ENCODE measurements at regions not wholly inside any gene's neighbourhood (a gene's known extent, or its start where the extent isn't known, plus 50 kb on each side); places are given as distances from the start of the nearest gene placed in this dataset.

DNA sequence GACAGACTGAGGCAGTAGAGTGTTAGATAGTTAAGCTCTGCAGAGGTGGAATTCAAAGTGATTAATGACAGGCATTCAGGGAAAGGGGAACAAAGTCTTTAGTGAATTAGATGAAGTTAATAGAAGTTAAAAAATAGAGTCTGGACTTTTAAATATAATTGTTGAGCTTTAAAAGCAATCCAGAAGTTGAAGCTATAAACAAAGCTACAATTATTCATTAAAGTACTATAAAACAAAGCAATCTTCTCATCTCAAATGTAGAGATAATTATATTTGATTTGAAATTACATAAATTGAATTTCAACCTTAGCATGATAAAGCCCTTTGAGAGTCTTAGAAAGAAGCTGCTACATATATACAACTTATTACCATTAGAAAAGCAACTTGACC lies 710.6 kb downstream of the MRPL39 start:
- no peak overlapping the region for H3K27ac ChIP-seq (ENCODE audit: low read depth, low read length)
- H3K4me1 ChIP-seq (ENCODE audit: control insufficient read depth, insufficient read depth, low read length): no peaks in the 10 kb centered on the region
- no peaks in the 10 kb centered on the region for H3K9me3 ChIP-seq (ENCODE audit: control insufficient read depth, insufficient read depth, low read depth, low read length)
- no peaks in the 10 kb centered on the region for H3K27me3 ChIP-seq (ENCODE audit: control insufficient read depth, insufficient read depth, low read length)
- H3K36me3 ChIP-seq (ENCODE audit: control insufficient read depth, insufficient read depth, low read length): no peaks in the 10 kb centered on the region
- no peak overlapping the region for H3K4me3 ChIP-seq (ENCODE audit: low read depth, low read length)
- no peak overlapping the region for H3K9ac ChIP-seq (ENCODE audit: low read length)

- Histone ChIP-seq H3K36me3 (ENCODE audit: control insufficient read depth, insufficient read depth, low read length) (no peaks in the 10 kb centered on the region), H3K27ac (ENCODE audit: low read depth, low read length) (no peak overlapping the region), H3K4me3 (ENCODE audit: low read depth, low read length) (no peak overlapping the region), H3K27me3 (ENCODE audit: control insufficient read depth, insufficient read depth, low read length) (no peaks in the 10 kb centered on the region), H3K4me1 (ENCODE audit: control insufficient read depth, insufficient read depth, low read length) (no peaks in the 10 kb centered on the region), H3K9me3 (ENCODE audit: control insufficient read depth, insufficient read depth, low read depth, low read length) (no peaks in the 10 kb centered on the region), H3K9ac (ENCODE audit: low read length) (no peak overlapping the region)
Observed at GRCh38 chr21:24895885-24896734, 711.2 kb downstream of the MRPL39 start.

- no peak overlapping the region for H3K27ac ChIP-seq (ENCODE audit: low read depth, low read length)
- H3K4me3 ChIP-seq (ENCODE audit: low read depth, low read length): no peak overlapping the region
- no peaks in the 10 kb centered on the region for H3K36me3 ChIP-seq (ENCODE audit: control insufficient read depth, insufficient read depth, low read length)
Observed at GRCh38 chr21:24894324-24894723, 713.0 kb downstream of the MRPL39 start.

GRCh38 chr21:24890021-24890420 lies 717.3 kb downstream of the MRPL39 start:
- no peak overlapping the region for H3K9ac ChIP-seq (ENCODE audit: low read length)
- no peaks in the 10 kb centered on the region for H3K27me3 ChIP-seq (ENCODE audit: control insufficient read depth, insufficient read depth, low read length)
- no peaks in the 10 kb centered on the region; the same call in 1 of the 2 replicates for H3K9me3 ChIP-seq (ENCODE audit: control insufficient read depth, insufficient read depth, low read depth, low read length)
- H3K4me1 ChIP-seq (ENCODE audit: control insufficient read depth, insufficient read depth, low read length): no peaks in the 10 kb centered on the region
- no peak overlapping the region for H3K4me3 ChIP-seq (ENCODE audit: low read depth, low read length)
- no peak overlapping the region for H3K27ac ChIP-seq (ENCODE audit: low read depth, low read length)
- H3K36me3 ChIP-seq (ENCODE audit: control insufficient read depth, insufficient read depth, low read length): no peaks in the 10 kb centered on the region

More at GRCh38 chr21:24894324-24894723, 713.0 kb downstream of the MRPL39 start:
- H3K9me3 ChIP-seq (ENCODE audit: control insufficient read depth, insufficient read depth, low read depth, low read length): no peaks in the 10 kb centered on the region
- H3K27me3 ChIP-seq (ENCODE audit: control insufficient read depth, insufficient read depth, low read length): no peaks in the 10 kb centered on the region
- no peak overlapping the region for H3K9ac ChIP-seq (ENCODE audit: low read length)
- no peaks in the 10 kb centered on the region for H3K4me1 ChIP-seq (ENCODE audit: control insufficient read depth, insufficient read depth, low read length)

DNA sequence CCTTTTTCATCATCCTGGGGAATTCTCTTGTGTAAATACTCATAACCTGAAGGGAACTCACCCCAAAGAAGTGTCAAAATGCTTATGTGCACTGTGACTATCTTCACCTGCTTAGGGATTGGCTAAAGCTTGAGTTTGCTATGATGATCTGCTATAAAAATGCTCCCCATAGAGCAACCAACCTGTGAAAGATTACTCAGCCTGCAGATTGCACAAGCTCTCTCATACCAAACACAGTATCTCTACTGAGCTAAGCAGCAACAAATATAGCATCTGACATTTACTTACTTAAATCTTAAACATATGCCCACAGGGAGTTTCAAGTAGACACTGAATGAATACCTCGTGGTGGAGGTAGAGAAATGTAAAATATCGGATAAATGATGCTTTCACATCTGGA lies 725.8 kb downstream of the MRPL39 start:
- H3K9me3 ChIP-seq (ENCODE audit: control insufficient read depth, insufficient read depth, low read depth, low read length): no peaks in the 10 kb centered on the region; the same call in 1 of the 2 replicates
- no peak overlapping the region for H3K9ac ChIP-seq (ENCODE audit: low read length)
- H3K4me3 ChIP-seq (ENCODE audit: low read depth, low read length): no peak overlapping the region
- no peaks in the 10 kb centered on the region for H3K4me1 ChIP-seq (ENCODE audit: control insufficient read depth, insufficient read depth, low read length)
- no peaks in the 10 kb centered on the region for H3K27me3 ChIP-seq (ENCODE audit: control insufficient read depth, insufficient read depth, low read length)
- no peak overlapping the region for H3K27ac ChIP-seq (ENCODE audit: low read depth, low read length)
- H3K36me3 ChIP-seq (ENCODE audit: control insufficient read depth, insufficient read depth, low read length): no peaks in the 10 kb centered on the region

GRCh38 chr21:24870633-24871032 lies 736.6 kb downstream of the MRPL39 start:
- no peaks in the 10 kb centered on the region for H3K9me3 ChIP-seq (ENCODE audit: control insufficient read depth, insufficient read depth, low read depth, low read length)
- no peak overlapping the region for H3K9ac ChIP-seq (ENCODE audit: low read length)
- H3K27me3 ChIP-seq (ENCODE audit: control insufficient read depth, insufficient read depth, low read length): no peaks in the 10 kb centered on the region
- H3K4me1 ChIP-seq (ENCODE audit: control insufficient read depth, insufficient read depth, low read length): no peaks in the 10 kb centered on the region
- H3K36me3 ChIP-seq (ENCODE audit: control insufficient read depth, insufficient read depth, low read length): no peaks in the 10 kb centered on the region
- no peak overlapping the region for H3K4me3 ChIP-seq (ENCODE audit: low read depth, low read length)
- no peak overlapping the region for H3K27ac ChIP-seq (ENCODE audit: low read depth, low read length)

DNA sequence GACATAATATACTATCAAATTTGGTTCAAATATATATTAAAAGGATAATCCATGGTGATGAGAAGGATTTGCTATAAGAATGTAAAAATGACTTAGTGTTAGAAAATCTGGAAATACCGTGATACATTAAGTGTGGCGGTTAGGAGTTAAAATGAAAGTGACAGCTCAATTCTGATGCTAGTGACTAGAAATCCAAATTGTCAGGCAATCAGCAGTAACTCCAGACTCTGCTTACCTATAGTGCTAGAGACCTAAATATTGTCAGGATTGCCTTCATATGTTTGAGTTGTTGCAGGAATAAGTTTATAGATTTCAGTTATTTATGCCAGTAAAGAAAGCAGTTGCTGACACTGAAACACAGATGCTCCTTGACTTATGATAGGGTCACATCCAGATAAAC lies 737.4 kb downstream of the MRPL39 start:
- no peaks in the 10 kb centered on the region for H3K9me3 ChIP-seq (ENCODE audit: control insufficient read depth, insufficient read depth, low read depth, low read length)
- no peaks in the 10 kb centered on the region for H3K4me1 ChIP-seq (ENCODE audit: control insufficient read depth, insufficient read depth, low read length)
- H3K27ac ChIP-seq (ENCODE audit: low read depth, low read length): no peak overlapping the region
- H3K36me3 ChIP-seq (ENCODE audit: control insufficient read depth, insufficient read depth, low read length): no peaks in the 10 kb centered on the region
- no peak overlapping the region for H3K4me3 ChIP-seq (ENCODE audit: low read depth, low read length)
- no peak overlapping the region for H3K9ac ChIP-seq (ENCODE audit: low read length)
- H3K27me3 ChIP-seq (ENCODE audit: control insufficient read depth, insufficient read depth, low read length): no peaks in the 10 kb centered on the region

- Histone ChIP-seq H3K36me3 (ENCODE audit: control insufficient read depth, insufficient read depth, low read length) (no peaks in the 10 kb centered on the region), H3K9me3 (ENCODE audit: control insufficient read depth, insufficient read depth, low read depth, low read length) (no peaks in the 10 kb centered on the region), H3K27me3 (ENCODE audit: control insufficient read depth, insufficient read depth, low read length) (no peaks in the 10 kb centered on the region), H3K9ac (ENCODE audit: low read length) (no peak overlapping the region), H3K4me3 (ENCODE audit: low read depth, low read length) (no peak overlapping the region), H3K4me1 (ENCODE audit: control insufficient read depth, insufficient read depth, low read length) (no peaks in the 10 kb centered on the region), H3K27ac (ENCODE audit: low read depth, low read length) (no peak overlapping the region)
Observed at GRCh38 chr21:24868117-24868516, 739.2 kb downstream of the MRPL39 start.

GRCh38 chr21:24861471-24861870 lies 745.8 kb downstream of the MRPL39 start:
- H3K9me3 ChIP-seq (ENCODE audit: control insufficient read depth, insufficient read depth, low read depth, low read length): no peaks in the 10 kb centered on the region
- H3K36me3 ChIP-seq (ENCODE audit: control insufficient read depth, insufficient read depth, low read length): no peaks in the 10 kb centered on the region
- no peaks in the 10 kb centered on the region for H3K4me1 ChIP-seq (ENCODE audit: control insufficient read depth, insufficient read depth, low read length)
- no peak overlapping the region for H3K27ac ChIP-seq (ENCODE audit: low read depth, low read length)
- H3K9ac ChIP-seq (ENCODE audit: low read length): no peak overlapping the region
- no peak overlapping the region for H3K4me3 ChIP-seq (ENCODE audit: low read depth, low read length)
- H3K27me3 ChIP-seq (ENCODE audit: control insufficient read depth, insufficient read depth, low read length): no peaks in the 10 kb centered on the region

DNA sequence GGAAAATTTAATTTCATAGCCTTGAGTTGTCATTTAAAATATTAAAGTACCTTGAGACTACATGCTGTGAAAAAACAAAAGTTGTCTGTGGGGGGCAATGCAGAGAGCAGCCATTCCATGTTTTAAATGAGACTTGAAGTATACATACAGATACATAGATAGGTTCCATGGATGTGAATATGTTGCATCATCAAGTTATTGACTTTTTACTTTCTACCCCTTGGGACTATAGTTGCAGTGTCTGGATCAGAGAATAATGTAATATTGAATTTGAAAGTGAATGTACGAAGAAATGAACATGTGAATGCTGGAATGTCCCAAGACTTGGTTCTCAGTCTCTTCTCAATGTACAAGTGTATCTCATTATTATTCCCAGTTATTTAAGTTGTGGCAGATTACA lies 751.0 kb downstream of the MRPL39 start:
- H3K4me3 ChIP-seq (ENCODE audit: low read depth, low read length): no peak overlapping the region
- no peaks in the 10 kb centered on the region for H3K36me3 ChIP-seq (ENCODE audit: control insufficient read depth, insufficient read depth, low read length)
- no peaks in the 10 kb centered on the region for H3K27me3 ChIP-seq (ENCODE audit: control insufficient read depth, insufficient read depth, low read length)
- no peaks in the 10 kb centered on the region for H3K4me1 ChIP-seq (ENCODE audit: control insufficient read depth, insufficient read depth, low read length)
- no peaks in the 10 kb centered on the region for H3K9me3 ChIP-seq (ENCODE audit: control insufficient read depth, insufficient read depth, low read depth, low read length)
- no peak overlapping the region for H3K9ac ChIP-seq (ENCODE audit: low read length)
- no peak overlapping the region for H3K27ac ChIP-seq (ENCODE audit: low read depth, low read length)

DNA sequence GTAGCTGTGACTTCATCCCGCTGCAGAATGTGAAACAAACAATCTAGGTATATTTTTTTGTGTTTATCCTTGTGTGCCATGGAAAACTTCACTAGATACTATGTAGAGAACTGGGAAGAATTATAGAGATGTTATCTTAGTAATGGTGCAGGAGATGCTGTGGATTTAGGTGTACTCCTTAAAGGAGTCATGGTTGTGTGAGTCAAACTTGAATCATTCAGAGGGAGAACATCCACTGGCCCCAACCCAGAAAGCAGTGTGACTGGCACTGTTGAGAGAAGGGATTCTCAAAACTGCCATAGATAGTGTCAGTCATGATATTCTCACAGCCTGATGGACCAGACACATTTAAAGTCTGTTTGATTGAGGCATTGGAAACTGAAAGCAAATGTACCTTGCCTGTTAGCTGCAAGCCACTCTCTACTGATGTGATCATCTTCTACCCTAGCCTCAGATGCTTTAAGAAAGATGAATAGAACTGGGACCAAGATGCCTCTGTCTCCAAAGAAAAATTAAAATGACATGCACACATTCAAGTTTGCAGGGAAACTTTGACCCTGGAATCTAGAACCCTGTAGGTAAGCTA lies 754.6 kb downstream of the MRPL39 start:
- Histone ChIP-seq H3K36me3 (ENCODE audit: control insufficient read depth, insufficient read depth, low read length) (no peaks in the 10 kb centered on the region), H3K9me3 (ENCODE audit: control insufficient read depth, insufficient read depth, low read depth, low read length) (no peaks in the 10 kb centered on the region), H3K4me1 (ENCODE audit: control insufficient read depth, insufficient read depth, low read length) (no peaks in the 10 kb centered on the region), H3K27me3 (ENCODE audit: control insufficient read depth, insufficient read depth, low read length) (no peaks in the 10 kb centered on the region), H3K27ac (ENCODE audit: low read depth, low read length) (no peak overlapping the region), H3K4me3 (ENCODE audit: low read depth, low read length) (no peak overlapping the region), H3K9ac (ENCODE audit: low read length) (no peak overlapping the region)

Measured in HUES6 (cell line).